ENCODE measurements at regions not wholly inside any gene's neighbourhood (a gene's known extent, or its start where the extent isn't known, plus 50 kb on each side); places are given as distances from the start of the nearest gene placed in this dataset.

DNA sequence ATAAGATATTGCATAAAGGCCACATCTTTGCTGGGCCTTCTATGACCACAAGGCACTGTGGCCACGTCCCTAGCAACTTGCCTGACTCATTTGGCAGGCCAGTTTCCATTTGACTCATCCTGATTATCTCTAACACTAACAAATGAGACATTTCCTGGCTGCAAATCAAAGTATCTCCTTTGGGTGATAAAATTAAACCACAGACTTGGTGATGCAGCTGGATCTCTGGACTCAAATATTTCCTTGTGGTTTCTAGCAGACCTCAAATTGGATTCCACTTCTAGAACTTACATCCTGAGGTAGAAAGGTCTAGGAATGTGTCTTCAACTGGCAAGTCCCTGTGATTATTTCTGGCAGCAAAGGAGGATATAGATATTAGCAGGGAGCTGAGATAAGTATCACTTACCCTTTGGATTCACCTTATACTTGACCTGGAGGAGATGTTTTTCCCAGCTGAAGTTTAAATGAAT, 167.9 kb upstream of the NXPH2 start:
- DNase-seq (ENCODE audit: low read depth in 1 of 2, low spot score in 1 of 2) = no peak
- H3K27ac ChIP-seq (replicated peaks) = no peak overlapping the region

DNA sequence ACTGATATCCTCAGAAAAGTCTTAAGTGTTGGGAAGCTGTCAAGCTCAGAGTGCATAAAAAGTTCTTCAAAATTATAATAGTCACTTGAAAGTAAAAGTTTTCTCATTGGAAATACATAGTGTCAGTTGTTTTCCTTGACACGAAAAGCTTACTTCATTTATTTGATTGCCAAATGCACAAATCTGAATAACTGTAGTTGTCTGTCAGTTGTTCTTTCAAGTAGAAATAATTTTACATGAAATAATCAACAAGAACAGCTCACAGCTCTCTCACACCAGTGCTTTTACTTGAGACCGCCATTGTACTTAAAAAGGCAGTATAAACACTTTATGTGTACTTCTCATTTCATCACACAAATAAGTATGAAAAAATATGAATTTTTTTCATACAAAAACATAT, 163.3 kb upstream of the NXPH2 start:
- no peaks in the 10 kb centered on the region for H3K27me3 ChIP-seq (ENCODE audit: insufficient read depth, poor library complexity, severe bottlenecking)
- TF ChIP-seq, protein P1, sequence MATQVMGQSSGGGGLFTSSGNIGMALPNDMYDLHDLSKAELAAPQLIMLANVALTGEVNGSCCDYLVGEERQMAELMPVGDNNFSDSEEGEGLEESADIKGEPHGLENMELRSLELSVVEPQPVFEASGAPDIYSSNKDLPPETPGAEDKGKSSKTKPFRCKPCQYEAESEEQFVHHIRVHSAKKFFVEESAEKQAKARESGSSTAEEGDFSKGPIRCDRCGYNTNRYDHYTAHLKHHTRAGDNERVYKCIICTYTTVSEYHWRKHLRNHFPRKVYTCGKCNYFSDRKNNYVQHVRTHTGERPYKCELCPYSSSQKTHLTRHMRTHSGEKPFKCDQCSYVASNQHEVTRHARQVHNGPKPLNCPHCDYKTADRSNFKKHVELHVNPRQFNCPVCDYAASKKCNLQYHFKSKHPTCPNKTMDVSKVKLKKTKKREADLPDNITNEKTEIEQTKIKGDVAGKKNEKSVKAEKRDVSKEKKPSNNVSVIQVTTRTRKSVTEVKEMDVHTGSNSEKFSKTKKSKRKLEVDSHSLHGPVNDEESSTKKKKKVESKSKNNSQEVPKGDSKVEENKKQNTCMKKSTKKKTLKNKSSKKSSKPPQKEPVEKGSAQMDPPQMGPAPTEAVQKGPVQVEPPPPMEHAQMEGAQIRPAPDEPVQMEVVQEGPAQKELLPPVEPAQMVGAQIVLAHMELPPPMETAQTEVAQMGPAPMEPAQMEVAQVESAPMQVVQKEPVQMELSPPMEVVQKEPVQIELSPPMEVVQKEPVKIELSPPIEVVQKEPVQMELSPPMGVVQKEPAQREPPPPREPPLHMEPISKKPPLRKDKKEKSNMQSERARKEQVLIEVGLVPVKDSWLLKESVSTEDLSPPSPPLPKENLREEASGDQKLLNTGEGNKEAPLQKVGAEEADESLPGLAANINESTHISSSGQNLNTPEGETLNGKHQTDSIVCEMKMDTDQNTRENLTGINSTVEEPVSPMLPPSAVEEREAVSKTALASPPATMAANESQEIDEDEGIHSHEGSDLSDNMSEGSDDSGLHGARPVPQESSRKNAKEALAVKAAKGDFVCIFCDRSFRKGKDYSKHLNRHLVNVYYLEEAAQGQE (IDR thresholded peaks at IDR 0.05; ENCODE audit: insufficient replicate concordance, low read depth) = no peak
- TF ChIP-seq GABPA (IDR thresholded peaks at IDR 0.05; ENCODE audit: low read depth) (no peak), SPI1 (IDR thresholded peaks at IDR 0.05; ENCODE audit: borderline replicate concordance, low read depth) (no peak), POLR2AphosphoS5 (IDR thresholded peaks at IDR 0.05; ENCODE audit: low read depth) (no peak)
- TF ChIP-seq, protein P2, sequence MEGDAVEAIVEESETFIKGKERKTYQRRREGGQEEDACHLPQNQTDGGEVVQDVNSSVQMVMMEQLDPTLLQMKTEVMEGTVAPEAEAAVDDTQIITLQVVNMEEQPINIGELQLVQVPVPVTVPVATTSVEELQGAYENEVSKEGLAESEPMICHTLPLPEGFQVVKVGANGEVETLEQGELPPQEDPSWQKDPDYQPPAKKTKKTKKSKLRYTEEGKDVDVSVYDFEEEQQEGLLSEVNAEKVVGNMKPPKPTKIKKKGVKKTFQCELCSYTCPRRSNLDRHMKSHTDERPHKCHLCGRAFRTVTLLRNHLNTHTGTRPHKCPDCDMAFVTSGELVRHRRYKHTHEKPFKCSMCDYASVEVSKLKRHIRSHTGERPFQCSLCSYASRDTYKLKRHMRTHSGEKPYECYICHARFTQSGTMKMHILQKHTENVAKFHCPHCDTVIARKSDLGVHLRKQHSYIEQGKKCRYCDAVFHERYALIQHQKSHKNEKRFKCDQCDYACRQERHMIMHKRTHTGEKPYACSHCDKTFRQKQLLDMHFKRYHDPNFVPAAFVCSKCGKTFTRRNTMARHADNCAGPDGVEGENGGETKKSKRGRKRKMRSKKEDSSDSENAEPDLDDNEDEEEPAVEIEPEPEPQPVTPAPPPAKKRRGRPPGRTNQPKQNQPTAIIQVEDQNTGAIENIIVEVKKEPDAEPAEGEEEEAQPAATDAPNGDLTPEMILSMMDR (IDR thresholded peaks at IDR 0.05; ENCODE audit: insufficient read depth, low read length) = no peak
- no peak overlapping the region for H3K27ac ChIP-seq (replicated peaks)
- no peak overlapping the region for H3K4me3 ChIP-seq (replicated peaks; ENCODE audit: insufficient read depth, low read length)
- DNase-seq (ENCODE audit: low read depth in 1 of 2, low spot score in 1 of 2) = no peak

More for the DNA sequence above, 167.9 kb upstream of the NXPH2 start:
- TF ChIP-seq GABPA (IDR thresholded peaks at IDR 0.05; ENCODE audit: low read depth) = no peak
- no peak for TF ChIP-seq SPI1 (IDR thresholded peaks at IDR 0.05; ENCODE audit: borderline replicate concordance, low read depth)
- TF ChIP-seq, protein P1 (IDR thresholded peaks at IDR 0.05; ENCODE audit: insufficient replicate concordance, low read depth) = no peak
- TF ChIP-seq, protein P2 (IDR thresholded peaks at IDR 0.05; ENCODE audit: insufficient read depth, low read length) = no peak
- no peak for TF ChIP-seq POLR2AphosphoS5 (IDR thresholded peaks at IDR 0.05; ENCODE audit: low read depth)
- Histone ChIP-seq H3K4me3 (replicated peaks; ENCODE audit: insufficient read depth, low read length) (no peak overlapping the region), H3K27me3 (ENCODE audit: insufficient read depth, poor library complexity, severe bottlenecking) (no peaks in the 10 kb centered on the region)

GRCh38 chr2:138942466-138942865, 162.3 kb upstream of the NXPH2 start:
- Histone ChIP-seq H3K27ac (replicated peaks) (no peak overlapping the region), H3K27me3 (ENCODE audit: insufficient read depth, poor library complexity, severe bottlenecking) (no peaks in the 10 kb centered on the region), H3K4me3 (replicated peaks; ENCODE audit: insufficient read depth, low read length) (no peak overlapping the region)
- TF ChIP-seq, protein P1 (IDR thresholded peaks at IDR 0.05; ENCODE audit: insufficient replicate concordance, low read depth) = no peak
- no peak for TF ChIP-seq GABPA (IDR thresholded peaks at IDR 0.05; ENCODE audit: low read depth)
- TF ChIP-seq POLR2AphosphoS5 (IDR thresholded peaks at IDR 0.05; ENCODE audit: low read depth) = no peak
- TF ChIP-seq, protein P2 (IDR thresholded peaks at IDR 0.05; ENCODE audit: insufficient read depth, low read length) = no peak
- no peak for TF ChIP-seq SPI1 (IDR thresholded peaks at IDR 0.05; ENCODE audit: borderline replicate concordance, low read depth)
- no peak for DNase-seq (ENCODE audit: low read depth in 1 of 2, low spot score in 1 of 2)
